Stomach smooth muscle (tissue), 2 donors: ENCODE measurements at regions not wholly inside any gene's neighbourhood (a gene's known extent, or its start where the extent isn't known, plus 50 kb on each side); places are given as distances from the start of the nearest gene placed in this dataset.

Experiments used
- H3K27ac ChIP-seq: one replicate; pipeline ENCODE4 v1.7.0; 2013; ENCODE audit warnings: mild to moderate bottlenecking, low read length, inconsistent platforms
- H3K27me3 ChIP-seq, 2 donors: one replicate each; pipeline ENCODE4 v1.7.0; 2013; ENCODE audit warnings: low read length in 2 of 2; ENCODE audit not compliant: insufficient read depth in 2 of 2, control insufficient read depth in 1 of 2
- H3K36me3 ChIP-seq, 2 donors: one replicate each; pipeline ENCODE4 v1.7.0; 2013; ENCODE audit warnings: low read length in 2 of 2; ENCODE audit not compliant: control insufficient read depth in 2 of 2, insufficient read depth in 2 of 2
- H3K4me1 ChIP-seq: one replicate; pipeline ENCODE4 v1.7.0; 2013; ENCODE audit warnings: low read length; ENCODE audit not compliant: control insufficient read depth, insufficient read depth
- H3K4me3 ChIP-seq, 2 donors: one replicate each; pipeline ENCODE4 v1.7.0; 2013; ENCODE audit warnings: low read length in 2 of 2
- H3K9ac ChIP-seq, 2 donors: one replicate each; pipeline ENCODE4 v1.7.0; 2013; ENCODE audit warnings: low read length in 2 of 2, mild to moderate bottlenecking in 1 of 2
- H3K9me3 ChIP-seq, 2 donors: one replicate each; pipeline ENCODE4 v1.7.0; 2013; ENCODE audit warnings: low read length in 2 of 2; ENCODE audit not compliant: control insufficient read depth in 2 of 2
- donor health status: healthy.
- donor health status: Pancreatic carcinoma.

GRCh38 chr1:87586501-87586900, 257.8 kb downstream of the LMO4 start:
- H3K9me3 ChIP-seq: no peaks in the 10 kb centered on the region
- H3K4me1 ChIP-seq: peaks cover 11% of the 10 kb centered on the region
- H3K9ac ChIP-seq: no peak overlapping the region
- H3K27me3 ChIP-seq: no peaks in the 10 kb centered on the region
- H3K4me3 ChIP-seq: no peak overlapping the region
- H3K36me3 ChIP-seq: no peaks in the 10 kb centered on the region
- no peak overlapping the region for H3K27ac ChIP-seq

- Histone ChIP-seq H3K4me1 (peaks cover 11% of the 10 kb centered on the region), H3K36me3 (no peaks in the 10 kb centered on the region), H3K27ac (no peak overlapping the region), H3K4me3 (peak overlapping the region in 1 of 2 donors; percentile 15), H3K9me3 (no peaks in the 10 kb centered on the region), H3K27me3 (no peaks in the 10 kb centered on the region), H3K9ac (no peak overlapping the region)
Measured at GRCh38 chr1:87588495-87588894, 259.8 kb downstream of the LMO4 start.

- Histone ChIP-seq H3K36me3 (no peaks in the 10 kb centered on the region), H3K27me3 (no peaks in the 10 kb centered on the region), H3K9me3 (no peaks in the 10 kb centered on the region), H3K4me3 (no peak overlapping the region), H3K4me1 (peaks cover 13% of the 10 kb centered on the region), H3K27ac (no peak overlapping the region), H3K9ac (no peak overlapping the region)
Measured at GRCh38 chr1:87591492-87591891, 262.8 kb downstream of the LMO4 start.

- H3K9me3 ChIP-seq: no peaks in the 10 kb centered on the region
Measured at GRCh38 chr1:87592156-87592555, 263.5 kb downstream of the LMO4 start.

GRCh38 chr1:87594736-87595383, 266.2 kb downstream of the LMO4 start:
- Histone ChIP-seq H3K9me3 (no peaks in the 10 kb centered on the region), H3K4me3 (peak overlapping the region in 1 of 2 donors; percentile 21), H3K36me3 (no peaks in the 10 kb centered on the region), H3K9ac (no peak overlapping the region), H3K27ac (peak overlapping the region; percentile 56), H3K4me1 (peaks cover 12% of the 10 kb centered on the region), H3K27me3 (no peaks in the 10 kb centered on the region)

More at GRCh38 chr1:87592156-87592555, 263.5 kb downstream of the LMO4 start:
- Histone ChIP-seq H3K4me3 (no peak overlapping the region), H3K4me1 (peaks cover 13% of the 10 kb centered on the region), H3K27ac (no peak overlapping the region), H3K36me3 (no peaks in the 10 kb centered on the region), H3K27me3 (no peaks in the 10 kb centered on the region), H3K9ac (no peak overlapping the region)

GRCh38 chr1:87595384-87595781, 266.7 kb downstream of the LMO4 start:
- peak overlapping the region; percentile 56 for H3K27ac ChIP-seq

GRCh38 chr1:87598429-87598828, 269.7 kb downstream of the LMO4 start:
- Histone ChIP-seq H3K27ac (no peak overlapping the region), H3K4me1 (peaks cover 12% of the 10 kb centered on the region), H3K9ac (no peak overlapping the region), H3K27me3 (no peaks in the 10 kb centered on the region), H3K4me3 (no peak overlapping the region), H3K9me3 (no peaks in the 10 kb centered on the region), H3K36me3 (no peaks in the 10 kb centered on the region)

More at GRCh38 chr1:87595384-87595781, 266.7 kb downstream of the LMO4 start:
- Histone ChIP-seq H3K4me3 (peak overlapping the region; percentile 16 to 21), H3K9me3 (no peaks in the 10 kb centered on the region), H3K9ac (no peak overlapping the region), H3K27me3 (no peaks in the 10 kb centered on the region), H3K36me3 (no peaks in the 10 kb centered on the region), H3K4me1 (peaks cover 12% of the 10 kb centered on the region)

- H3K27me3 ChIP-seq: no peaks in the 10 kb centered on the region
Measured at GRCh38 chr1:87599569-87599968, 270.9 kb downstream of the LMO4 start.

GRCh38 chr1:87600055-87600850, 271.6 kb downstream of the LMO4 start:
- H3K27me3 ChIP-seq: no peaks in the 10 kb centered on the region
- no peak overlapping the region for H3K4me3 ChIP-seq
- no peaks in the 10 kb centered on the region for H3K36me3 ChIP-seq
- peaks cover 12% of the 10 kb centered on the region for H3K4me1 ChIP-seq
- H3K27ac ChIP-seq: no peak overlapping the region
- H3K9me3 ChIP-seq: no peaks in the 10 kb centered on the region
- no peak overlapping the region for H3K9ac ChIP-seq

More at GRCh38 chr1:87599569-87599968, 270.9 kb downstream of the LMO4 start:
- no peaks in the 10 kb centered on the region for H3K9me3 ChIP-seq
- H3K4me1 ChIP-seq: peaks cover 12% of the 10 kb centered on the region
- H3K9ac ChIP-seq: no peak overlapping the region
- no peaks in the 10 kb centered on the region for H3K36me3 ChIP-seq
- no peak overlapping the region for H3K4me3 ChIP-seq
- no peak overlapping the region for H3K27ac ChIP-seq

GRCh38 chr1:87600854-87601253, 272.2 kb downstream of the LMO4 start:
- H3K4me1 ChIP-seq: peaks cover 10% of the 10 kb centered on the region
- H3K27me3 ChIP-seq: no peaks in the 10 kb centered on the region
- H3K9ac ChIP-seq: no peak overlapping the region
- H3K9me3 ChIP-seq: no peaks in the 10 kb centered on the region
- no peaks in the 10 kb centered on the region for H3K36me3 ChIP-seq
- no peak overlapping the region for H3K27ac ChIP-seq
- no peak overlapping the region for H3K4me3 ChIP-seq

GRCh38 chr1:87603626-87604025, 274.9 kb downstream of the LMO4 start:
- Histone ChIP-seq H3K4me1 (peaks cover 8% of the 10 kb centered on the region), H3K9ac (no peak overlapping the region), H3K27ac (no peak overlapping the region)

More at GRCh38 chr1:87603626-87604025, 274.9 kb downstream of the LMO4 start:
- Histone ChIP-seq H3K27me3 (no peaks in the 10 kb centered on the region), H3K36me3 (no peaks in the 10 kb centered on the region), H3K4me3 (no peak overlapping the region), H3K9me3 (no peaks in the 10 kb centered on the region)
